ENCODE measurements at regions not wholly inside any gene's neighbourhood (a gene's known extent, or its start where the extent isn't known, plus 50 kb on each side); places are given as distances from the start of the nearest gene placed in this dataset.
"Not testable (repeated sequence)": the region's sequence is repeated elsewhere in the genome, so short reads cannot be mapped to it uniquely, and the experiment has no call there.

GRCh38 chr13:16158016-16158415 is 3023.6 kb downstream of the TUBA3C start:
- TF ChIP-seq EZH2 (IDR thresholded peaks at IDR 0.05; ENCODE audit: low read depth); CTCF (conservative IDR thresholded peaks at IDR 0.05): not testable (repeated sequence)
